Effector memory CD8-positive, alpha-beta T cell (primary cell): ENCODE measurements at regions not wholly inside any gene's neighbourhood (a gene's known extent, or its start where the extent isn't known, plus 50 kb on each side); places are given as distances from the start of the nearest gene placed in this dataset.
"Not testable (repeated sequence)": the region's sequence is repeated elsewhere in the genome, so short reads cannot be mapped to it uniquely, and the experiment has no call there.

ENCODE experiments used
- ATAC-seq: fragments of 150-1000 bp; cut with Tn5 transposase; replicated peaks from 2 replicates; pipeline ENCODE4 v1.10.0; 2021; ENCODE audit warnings: mild to moderate bottlenecking, moderate library complexity
- DNase-seq, 3 experiments: peaks; one replicate each; pipeline ENCODE4 v3.0.0; 2021
- H3K27ac Mint-ChIP-seq, 2 donors: one replicate each; pipeline ENCODE4 v1.8.0; 2022; ENCODE audit warnings: mild to moderate bottlenecking in 2 of 2, mixed read lengths in 2 of 2, moderate library complexity in 2 of 2
- H3K27me3 Mint-ChIP-seq, 2 donors: one replicate each; pipeline ENCODE4 v1.8.0; 2022; ENCODE audit warnings: mixed read lengths in 2 of 2
- H3K36me3 Mint-ChIP-seq: one replicate; pipeline ENCODE4 v1.8.0; 2022; ENCODE audit warnings: mild to moderate bottlenecking, moderate library complexity, mixed read lengths; ENCODE audit not compliant: insufficient read depth
- H3K4me1 Mint-ChIP-seq, 2 donors: one replicate each; pipeline ENCODE4 v1.8.0; 2022; ENCODE audit warnings: low read depth in 2 of 2, mixed read lengths in 2 of 2
- H3K4me3 Mint-ChIP-seq, 2 donors: one replicate each; pipeline ENCODE4 v1.8.0; 2022; ENCODE audit warnings: mild to moderate bottlenecking in 2 of 2, mixed read lengths in 2 of 2, moderate library complexity in 2 of 2
- H3K9me3 Mint-ChIP-seq, 2 donors: one replicate each; pipeline ENCODE4 v1.8.0; 2022; ENCODE audit warnings: mixed read lengths in 2 of 2

DNA sequence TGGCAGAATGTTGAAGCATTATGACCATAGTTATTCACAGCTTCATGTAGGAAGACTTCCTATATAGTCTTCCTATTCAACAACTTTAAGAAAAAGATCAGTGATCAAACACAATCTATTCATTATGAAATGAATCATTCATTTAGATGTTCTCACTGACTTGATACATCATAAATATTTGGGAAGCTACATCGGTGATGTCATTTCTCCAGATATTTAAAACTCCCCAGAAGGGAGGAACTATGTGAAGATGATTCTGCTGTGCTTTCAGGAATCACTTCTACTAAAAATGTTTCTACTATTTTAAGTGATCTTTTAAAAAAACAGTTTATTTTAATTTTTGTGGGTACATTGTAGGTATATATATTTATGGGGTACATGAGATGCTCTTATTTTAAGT is 316.4 kb downstream of the BCAT1 start:
- no peaks in the 10 kb centered on the region for H3K36me3 Mint-ChIP-seq
- ATAC-seq (no peak), DNase-seq (no peak)
- no peaks in the 10 kb centered on the region for H3K4me1 Mint-ChIP-seq
- no peaks in the 10 kb centered on the region for H3K9me3 Mint-ChIP-seq
- H3K27me3 Mint-ChIP-seq, result peaks cover 0 to 7% of the 10 kb centered on the region in 2 donors
- no peak overlapping the region for H3K4me3 Mint-ChIP-seq
- H3K27ac Mint-ChIP-seq, result no peak overlapping the region

DNA sequence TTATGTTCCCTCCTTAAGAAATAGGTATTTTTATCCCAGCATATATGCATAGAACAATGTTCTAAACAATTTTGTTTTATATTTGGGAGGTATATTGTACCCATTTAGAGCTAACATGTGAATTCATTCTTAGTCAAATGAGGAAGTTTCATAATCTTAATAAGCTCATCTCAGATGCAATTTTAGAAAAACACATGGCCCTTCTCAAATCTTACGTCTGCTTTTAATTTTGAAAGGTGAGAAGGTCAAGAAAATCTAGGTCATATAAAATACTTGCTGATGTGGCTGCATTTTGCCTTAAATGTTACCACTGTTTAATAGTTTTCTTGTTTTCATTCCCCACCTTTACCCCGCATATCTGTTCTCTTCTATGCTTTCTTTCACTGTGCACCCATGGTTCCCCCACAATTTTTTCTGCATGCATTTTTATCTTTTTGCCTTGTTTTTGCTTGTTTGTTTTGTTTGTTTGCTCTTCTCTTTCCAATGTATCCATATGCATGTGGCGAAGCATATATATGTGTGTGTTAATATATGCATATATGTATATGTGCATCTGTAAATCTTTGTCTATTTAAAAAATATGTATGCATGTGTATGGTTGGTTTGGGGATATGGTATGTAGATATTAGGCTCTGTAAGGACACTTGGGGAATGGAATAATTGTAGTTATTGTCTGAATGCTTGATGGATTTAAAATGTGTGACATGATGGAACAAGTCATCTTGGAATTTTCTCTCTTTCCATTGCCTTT is 317.1 kb downstream of the BCAT1 start:
- H3K27ac Mint-ChIP-seq, result no peak overlapping the region
- H3K4me3 Mint-ChIP-seq, result no peak overlapping the region
- H3K4me1 Mint-ChIP-seq, result no peaks in the 10 kb centered on the region
- H3K9me3 Mint-ChIP-seq, result no peaks in the 10 kb centered on the region
- H3K27me3 Mint-ChIP-seq, result peaks cover 0 to 7% of the 10 kb centered on the region in 2 donors
- no peak for DNase-seq
- H3K36me3 Mint-ChIP-seq, result no peaks in the 10 kb centered on the region
- no peak for ATAC-seq

DNA sequence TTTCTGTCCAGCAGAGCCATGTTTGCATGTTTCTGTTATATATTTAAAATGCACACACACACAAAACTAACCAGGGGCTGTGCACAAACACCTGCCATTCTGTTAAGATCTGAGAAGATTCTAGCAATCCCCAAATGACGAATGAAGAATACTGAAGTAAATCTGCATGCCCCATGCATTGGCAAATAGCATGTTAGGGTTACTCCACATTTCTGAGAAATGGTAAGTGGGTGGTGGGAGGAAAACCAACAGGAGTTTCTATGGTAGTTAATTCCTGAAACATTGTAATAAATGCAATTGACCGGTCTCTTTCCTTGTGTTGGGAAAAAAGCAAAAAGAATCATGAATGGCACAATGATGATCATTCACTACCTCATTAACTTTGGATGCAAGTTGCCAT is 318.0 kb downstream of the BCAT1 start:
- DNase-seq, result no peak
- no peak for ATAC-seq
- Mint-ChIP-seq H3K9me3 (no peaks in the 10 kb centered on the region), H3K4me1 (no peaks in the 10 kb centered on the region), H3K27me3 (peaks cover 0 to 7% of the 10 kb centered on the region in 2 donors), H3K27ac (no peak overlapping the region), H3K36me3 (no peaks in the 10 kb centered on the region), H3K4me3 (no peak overlapping the region)

DNA sequence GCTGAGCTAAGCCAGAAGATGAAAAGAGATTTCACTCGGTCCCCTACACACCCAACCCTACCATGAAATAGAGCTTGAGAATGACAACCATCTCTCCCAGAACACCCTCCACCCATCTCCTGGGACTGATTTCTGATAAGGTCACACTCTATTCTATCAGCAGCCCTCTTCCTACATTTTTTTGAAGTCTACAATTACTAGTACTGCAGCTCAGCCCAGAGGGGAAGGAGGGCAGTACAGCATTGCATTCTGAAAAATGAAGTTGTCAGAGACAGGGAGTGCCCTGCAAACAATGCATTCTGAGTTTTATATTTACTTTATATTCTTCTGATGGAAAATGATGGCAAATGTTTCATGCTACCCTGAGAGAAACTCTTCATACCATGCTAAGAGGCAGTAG is 318.5 kb downstream of the BCAT1 start:
- Mint-ChIP-seq H3K4me3 (no peak overlapping the region), H3K36me3 (no peaks in the 10 kb centered on the region), H3K9me3 (no peaks in the 10 kb centered on the region), H3K27me3 (peaks cover 0 to 7% of the 10 kb centered on the region in 2 donors), H3K4me1 (no peaks in the 10 kb centered on the region), H3K27ac (no peak overlapping the region)
- no peak for DNase-seq
- no peak for ATAC-seq

DNA sequence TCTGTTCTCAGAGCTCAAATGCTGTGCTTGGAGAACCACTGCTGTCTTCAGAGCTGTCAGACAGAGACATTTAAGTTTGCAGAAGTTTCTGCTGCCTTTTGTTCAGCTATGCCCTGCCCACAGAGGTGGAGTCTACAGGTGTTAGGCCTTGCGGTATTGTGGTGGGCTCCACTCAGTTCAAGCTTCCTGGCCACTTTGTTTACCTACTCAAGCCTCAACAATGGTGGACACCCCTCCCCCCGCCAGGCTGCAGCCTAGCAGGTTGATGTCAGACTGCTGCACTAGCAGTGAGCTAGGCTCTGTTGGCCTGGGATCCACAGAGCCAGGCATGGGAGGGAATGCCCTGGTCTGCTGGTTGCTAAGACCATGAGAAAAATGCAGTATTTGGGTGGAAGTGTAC is 323.8 kb downstream of the BCAT1 start:
- Mint-ChIP-seq H3K27me3 (peaks cover 0 to 16% of the 10 kb centered on the region in 2 donors), H3K9me3 (peaks cover 0 to 1% of the 10 kb centered on the region in 2 donors), H3K27ac (no peak overlapping the region), H3K4me3 (no peak overlapping the region), H3K4me1 (no peaks in the 10 kb centered on the region), H3K36me3 (no peaks in the 10 kb centered on the region)
- no peak for DNase-seq
- no peak for ATAC-seq

DNA sequence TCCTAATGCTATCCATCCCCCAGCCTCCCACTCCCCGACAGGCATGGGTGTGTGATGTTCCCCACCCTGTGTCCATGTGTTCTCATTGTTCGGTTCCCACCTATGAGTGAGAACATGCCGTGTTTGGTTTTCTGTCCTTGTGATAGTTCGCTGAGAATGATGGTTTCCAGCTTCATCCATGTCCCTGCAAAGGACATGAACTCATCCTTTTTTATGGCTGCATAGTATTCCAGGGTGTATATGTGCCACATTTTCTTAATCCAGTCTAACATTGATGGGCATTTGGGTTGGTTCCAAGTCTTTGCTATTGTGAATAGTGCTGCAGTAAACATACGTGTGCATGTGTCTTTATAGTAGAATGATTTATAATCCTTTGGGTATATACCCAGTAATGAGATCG is 328.9 kb downstream of the BCAT1 start:
- ATAC-seq, DNase-seq, H3K4me1 Mint-ChIP-seq: not testable (repeated sequence)

DNA sequence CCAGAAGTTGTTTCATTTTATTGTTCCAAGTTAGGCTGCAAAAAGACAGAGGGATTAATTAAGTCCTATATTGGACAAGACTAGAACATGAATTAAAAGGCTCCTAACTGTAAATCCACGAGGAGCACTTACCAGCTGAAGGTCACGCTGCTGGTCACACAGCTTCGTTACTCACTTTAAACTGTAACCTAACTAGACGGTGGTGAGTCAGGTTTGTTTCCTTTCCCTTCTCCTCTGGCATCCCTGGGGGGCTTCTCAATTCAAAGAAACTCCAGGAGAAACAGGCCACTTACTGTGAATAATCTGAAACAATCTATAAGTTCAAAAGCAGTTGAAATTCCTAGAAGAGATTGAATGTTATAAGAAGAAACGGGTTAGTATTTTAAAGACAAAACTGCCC is 331.4 kb downstream of the BCAT1 start:
- no peak for ATAC-seq
- H3K27ac Mint-ChIP-seq, result no peak overlapping the region
- no peak for DNase-seq
- H3K4me1 Mint-ChIP-seq, result no peaks in the 10 kb centered on the region
- no peaks in the 10 kb centered on the region for H3K9me3 Mint-ChIP-seq
- H3K27me3 Mint-ChIP-seq, result peaks cover 0 to 8% of the 10 kb centered on the region in 2 donors
- no peak overlapping the region for H3K4me3 Mint-ChIP-seq
- H3K36me3 Mint-ChIP-seq, result no peaks in the 10 kb centered on the region

More for the DNA sequence above, 328.9 kb downstream of the BCAT1 start:
- not testable (repeated sequence) for H3K36me3 Mint-ChIP-seq, H3K4me3 Mint-ChIP-seq, H3K9me3 Mint-ChIP-seq, H3K27ac Mint-ChIP-seq
- H3K27me3 Mint-ChIP-seq, result peaks cover 0 to 16% of the 10 kb centered on the region in 2 donors

DNA sequence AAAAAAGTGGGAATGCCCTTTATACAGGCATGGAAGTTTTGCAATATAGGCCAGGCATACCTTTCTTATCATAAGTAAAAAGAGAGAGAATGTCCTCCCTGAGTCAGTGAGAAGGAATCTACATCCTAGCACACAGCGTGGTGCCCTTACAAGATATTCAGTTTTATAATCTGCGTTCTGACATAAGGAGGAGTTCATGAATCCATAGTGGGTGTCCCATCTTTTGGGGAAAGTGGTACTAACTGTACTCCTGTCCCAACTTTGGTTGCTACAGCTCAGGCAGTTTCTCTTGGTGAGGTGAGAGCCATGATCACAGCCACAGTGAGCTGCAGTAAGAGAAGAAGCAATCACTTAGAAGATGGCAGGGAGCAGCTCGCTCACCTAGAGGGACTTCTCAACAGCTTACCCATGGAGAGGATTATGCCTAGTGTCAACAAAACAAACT is 332.9 kb downstream of the BCAT1 start:
- no peaks in the 10 kb centered on the region for H3K9me3 Mint-ChIP-seq
- H3K4me3 Mint-ChIP-seq, result no peak overlapping the region
- peaks cover 0 to 14% of the 10 kb centered on the region in 2 donors for H3K27me3 Mint-ChIP-seq
- DNase-seq, result no peak
- no peaks in the 10 kb centered on the region for H3K36me3 Mint-ChIP-seq
- no peak for ATAC-seq
- H3K27ac Mint-ChIP-seq, result no peak overlapping the region
- no peaks in the 10 kb centered on the region for H3K4me1 Mint-ChIP-seq

DNA sequence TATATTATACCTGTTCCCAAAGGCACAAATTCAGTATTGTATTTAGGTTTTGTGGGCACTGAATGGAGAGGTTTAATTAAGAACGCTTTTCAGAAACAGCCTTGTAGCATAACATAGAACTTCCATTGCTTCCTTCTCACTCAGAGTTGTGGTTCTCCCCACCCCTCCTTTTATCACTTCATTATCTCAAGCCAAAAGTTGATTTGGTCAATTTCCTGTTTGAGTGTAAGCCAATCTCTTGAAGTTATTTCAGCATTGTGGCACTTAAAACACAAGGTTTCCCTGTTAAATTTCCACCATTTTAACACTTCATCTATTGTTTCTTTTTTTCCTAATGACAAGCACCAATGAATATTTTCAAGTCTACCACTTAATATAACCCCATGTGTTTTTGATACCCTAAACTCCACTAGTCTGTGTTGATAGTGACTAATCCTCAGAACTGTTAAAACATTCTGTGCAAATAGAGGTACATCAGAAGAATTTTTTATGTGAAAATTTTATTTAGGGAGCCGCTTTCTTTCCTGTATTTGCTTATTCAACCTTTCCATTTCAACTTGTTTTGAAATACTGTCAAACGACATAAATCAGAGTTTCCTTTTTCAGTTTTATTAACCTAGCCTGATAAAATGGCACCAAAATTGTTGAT is 340.1 kb downstream of the BCAT1 start:
- ATAC-seq, result no peak
- H3K9me3 Mint-ChIP-seq, result no peaks in the 10 kb centered on the region
- H3K27ac Mint-ChIP-seq, result no peak overlapping the region
- no peaks in the 10 kb centered on the region for H3K36me3 Mint-ChIP-seq
- H3K4me3 Mint-ChIP-seq, result no peak overlapping the region
- no peaks in the 10 kb centered on the region for H3K4me1 Mint-ChIP-seq
- H3K27me3 Mint-ChIP-seq, result peaks cover 0 to 14% of the 10 kb centered on the region in 2 donors
- no peak for DNase-seq

DNA sequence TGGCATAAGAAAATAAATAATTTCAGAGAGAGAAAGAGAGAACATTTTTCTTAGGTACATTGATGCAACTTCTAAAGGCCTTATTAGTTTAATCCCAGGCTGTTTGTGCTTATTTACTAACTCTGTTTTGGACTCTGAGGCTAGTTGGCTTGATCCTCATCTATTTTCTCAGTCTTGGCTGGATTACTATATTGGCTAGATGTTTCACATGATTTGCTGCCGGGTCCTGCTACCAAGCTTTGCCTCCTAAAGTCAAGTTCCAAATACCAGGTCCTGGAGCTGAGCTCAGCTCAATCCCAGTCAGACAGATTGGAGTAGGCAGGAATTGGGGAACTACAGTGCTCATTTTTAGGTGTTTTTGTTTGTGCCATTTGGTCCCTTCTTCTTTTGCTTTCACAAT is 340.8 kb downstream of the BCAT1 start:
- no peaks in the 10 kb centered on the region for H3K9me3 Mint-ChIP-seq
- no peak for ATAC-seq

DNA sequence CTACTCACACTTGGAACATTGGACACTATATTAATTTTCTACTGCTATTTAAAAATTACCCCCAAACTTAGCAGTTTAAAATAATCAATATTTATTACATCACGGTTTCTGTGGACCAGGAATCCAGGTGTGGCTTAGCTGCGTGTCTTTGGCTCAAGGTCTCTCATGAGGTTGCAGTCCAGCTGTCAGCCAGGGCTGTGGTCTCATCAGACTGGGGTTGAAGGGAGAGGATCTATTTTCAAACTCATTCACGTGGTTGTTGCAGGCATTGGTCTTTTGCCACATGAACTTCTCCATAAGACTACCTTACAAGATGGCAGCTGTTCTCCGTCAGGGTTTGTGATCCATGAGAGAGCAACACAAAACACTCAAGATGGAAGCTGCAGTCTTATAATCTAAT is 343.0 kb downstream of the BCAT1 start:
- Mint-ChIP-seq H3K27ac (no peak overlapping the region), H3K27me3 (no peaks in the 10 kb centered on the region), H3K4me1 (peaks cover 0 to under 1% of the 10 kb centered on the region in 2 donors), H3K36me3 (no peaks in the 10 kb centered on the region), H3K9me3 (no peaks in the 10 kb centered on the region), H3K4me3 (no peak overlapping the region)
- ATAC-seq (no peak), DNase-seq (no peak)

More for the DNA sequence above, 340.8 kb downstream of the BCAT1 start:
- no peaks in the 10 kb centered on the region for H3K4me1 Mint-ChIP-seq
- no peaks in the 10 kb centered on the region for H3K36me3 Mint-ChIP-seq
- DNase-seq, result no peak
- H3K4me3 Mint-ChIP-seq, result no peak overlapping the region
- H3K27me3 Mint-ChIP-seq, result peaks cover 0 to 10% of the 10 kb centered on the region in 2 donors
- H3K27ac Mint-ChIP-seq, result no peak overlapping the region

DNA sequence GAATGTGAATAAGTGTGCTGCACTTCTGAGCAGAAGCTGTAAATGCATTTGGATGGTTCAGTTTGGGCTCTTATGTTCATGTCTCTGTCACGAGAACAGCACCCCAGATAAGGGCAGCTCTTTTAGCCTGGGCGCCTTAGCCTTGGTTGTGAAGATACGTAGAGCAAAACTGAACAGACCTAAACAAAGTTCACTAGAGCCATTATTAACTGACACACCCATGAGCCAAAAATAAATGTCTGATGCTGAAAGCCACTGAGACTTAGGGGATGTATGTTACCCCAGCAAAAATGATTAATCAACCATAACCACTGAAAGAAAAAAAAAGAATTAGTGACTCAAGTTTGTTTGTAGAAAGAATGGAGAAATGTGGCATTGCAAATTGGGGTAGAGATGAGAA is 343.4 kb downstream of the BCAT1 start:
- no peaks in the 10 kb centered on the region for H3K9me3 Mint-ChIP-seq
- no peak for ATAC-seq
- H3K4me1 Mint-ChIP-seq, result peaks cover 0 to 3% of the 10 kb centered on the region in 2 donors
- H3K27ac Mint-ChIP-seq, result no peak overlapping the region
- H3K4me3 Mint-ChIP-seq, result no peak overlapping the region
- no peak for DNase-seq
- no peaks in the 10 kb centered on the region for H3K36me3 Mint-ChIP-seq
- H3K27me3 Mint-ChIP-seq, result no peaks in the 10 kb centered on the region

DNA sequence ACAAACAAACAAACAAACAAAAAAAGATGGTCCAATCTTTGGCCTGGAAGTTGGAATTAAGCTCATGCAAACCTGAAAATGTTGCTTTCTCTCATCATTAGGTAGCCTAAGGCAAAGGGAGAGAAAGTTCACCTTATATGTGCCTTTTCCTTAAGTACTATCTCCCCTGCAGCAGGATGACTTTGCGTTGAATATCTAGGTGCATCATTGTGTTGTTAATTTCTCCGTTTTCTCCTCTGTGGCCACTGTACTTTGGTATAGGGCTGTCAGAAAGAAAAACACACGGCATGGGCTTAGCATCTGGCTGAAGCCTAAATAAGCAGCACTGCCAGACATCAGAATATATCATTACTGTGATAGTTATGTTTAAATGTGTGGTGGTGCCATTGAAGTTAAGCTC is 345.5 kb downstream of the BCAT1 start:
- Mint-ChIP-seq H3K4me1 (peaks cover 0 to 3% of the 10 kb centered on the region in 2 donors), H3K9me3 (no peaks in the 10 kb centered on the region), H3K27me3 (peaks cover 0 to 6% of the 10 kb centered on the region in 2 donors), H3K4me3 (no peak overlapping the region), H3K36me3 (no peaks in the 10 kb centered on the region), H3K27ac (no peak overlapping the region)
- no peak for DNase-seq
- ATAC-seq, result no peak

DNA sequence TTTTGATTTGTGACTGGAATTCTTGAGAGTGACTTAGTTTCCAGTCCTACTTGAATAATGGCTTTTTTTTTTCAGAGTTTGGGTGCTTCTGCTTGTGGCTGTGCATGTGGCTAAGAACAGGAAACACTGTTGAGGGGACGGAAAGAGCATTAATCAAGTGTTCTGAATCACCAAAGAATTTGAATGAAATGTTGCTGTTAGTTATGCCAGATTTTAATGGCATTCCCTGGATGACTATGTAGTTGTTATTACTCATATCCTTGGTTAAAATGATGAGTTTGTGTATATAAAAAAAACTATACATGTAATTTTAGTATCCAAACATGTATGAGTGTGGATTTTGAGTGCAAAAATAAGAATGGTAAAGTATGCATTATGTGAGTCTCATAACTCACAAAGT is 347.9 kb downstream of the BCAT1 start:
- no peaks in the 10 kb centered on the region for H3K9me3 Mint-ChIP-seq
- DNase-seq, result no peak
- H3K27ac Mint-ChIP-seq, result no peak overlapping the region
- no peak for ATAC-seq
- no peaks in the 10 kb centered on the region for H3K36me3 Mint-ChIP-seq
- peaks cover 0 to 3% of the 10 kb centered on the region in 2 donors for H3K4me1 Mint-ChIP-seq
- no peak overlapping the region for H3K4me3 Mint-ChIP-seq
- H3K27me3 Mint-ChIP-seq, result peaks cover 0 to 6% of the 10 kb centered on the region in 2 donors
